OCI-LY7 (cell line): ENCODE measurements at regions not wholly inside any gene's neighbourhood (a gene's known extent, or its start where the extent isn't known, plus 50 kb on each side); places are given as distances from the start of the nearest gene placed in this dataset.

ENCODE experiments used
- BruUV-seq: library from RNA; stranded (reverse); fragments of 400-500 nt; replicated peaks from 2 replicates; lab custom pipeline; 2021; lab: Mats Ljungman, UMichigan
- CTCF ChIA-PET: fragments of 300-600 bp; sonication (Branson Sonifier 250); formaldehyde crosslinking; loops from one replicate; lab custom pipeline; 2022; ENCODE audit warnings: antibody characterized with exemption; ENCODE audit not compliant: unreplicated experiment; lab: Charles Lee
- POLR2A ChIA-PET: fragments of 300-600 bp; sonication (Branson Sonifier 250); formaldehyde crosslinking; loops from one replicate; lab custom pipeline; 2022; ENCODE audit warnings: antibody characterized with exemption; lab: Charles Lee
- DNase-seq: peaks from one replicate; pipeline ENCODE4 v3.0.0-alpha.2; 2015; ENCODE audit warnings: low spot score
- H2AFZ ChIP-seq: fragments of 200-600 bp; sonication (generic), shearing (Covaris generic); 2 replicates; pipeline ENCODE4 v1.6.1; 2014; ENCODE audit warnings: mild to moderate bottlenecking, antibody characterized with exemption, low read length, moderate library complexity
- H3K27ac ChIP-seq: fragments of 200-600 bp; sonication (generic); 2 replicates; pipeline ENCODE4 v1.5.1; 2014; ENCODE audit warnings: mixed run types, low read depth, mild to moderate bottlenecking, moderate library complexity, low read length, inconsistent platforms; ENCODE audit not compliant: poor library complexity, severe bottlenecking
- H3K36me3 ChIP-seq: fragments of 200-600 bp; sonication (generic); 2 replicates; pipeline ENCODE4 v1.6.1; 2014; ENCODE audit warnings: mild to moderate bottlenecking, antibody characterized with exemption, low read length, moderate library complexity, mixed read lengths; ENCODE audit not compliant: insufficient read depth
- H3K4me1 ChIP-seq: fragments of 200-600 bp; sonication (generic); 2 replicates; pipeline ENCODE4 v1.5.1; 2014; ENCODE audit warnings: mild to moderate bottlenecking, low read length; ENCODE audit not compliant: insufficient read depth, poor library complexity, severe bottlenecking
- H3K4me2 ChIP-seq: fragments of 200-600 bp; sonication (generic); 2 replicates; pipeline ENCODE4 v1.6.1; 2014; ENCODE audit warnings: mild to moderate bottlenecking, low read length
- H3K4me3 ChIP-seq: fragments of 200-600 bp; sonication (generic); 2 replicates; pipeline ENCODE4 v1.5.1; 2014; ENCODE audit warnings: mild to moderate bottlenecking, low read depth, low read length; ENCODE audit not compliant: poor library complexity, severe bottlenecking
- H3K79me2 ChIP-seq: fragments of 200-600 bp; sonication (generic); 2 replicates; pipeline ENCODE4 v1.6.1; 2016; ENCODE audit warnings: low read depth, mild to moderate bottlenecking, low read length, moderate library complexity, mixed read lengths; ENCODE audit not compliant: insufficient read depth
- H3K9me2 ChIP-seq: fragments of 200-600 bp; sonication (generic); 2 replicates; pipeline ENCODE4 v1.6.1; 2016; ENCODE audit warnings: mild to moderate bottlenecking, low read length, mixed read lengths; ENCODE audit not compliant: insufficient read depth
- H3K9me3 ChIP-seq: fragments of 200-600 bp; sonication (generic); 2 replicates; pipeline ENCODE4 v1.6.1; 2014; ENCODE audit warnings: mild to moderate bottlenecking, mixed run types, low read length, mixed read lengths
- H4K20me1 ChIP-seq: fragments of 200-600 bp; sonication (generic); 2 replicates; pipeline ENCODE4 v1.6.1; 2014; ENCODE audit warnings: mild to moderate bottlenecking, antibody characterized with exemption, low read length, moderate library complexity, mixed read lengths; ENCODE audit not compliant: insufficient read depth
- CTCF ChIP-seq: fragments of 200-600 bp; sonication (generic); conservative IDR thresholded peaks from 2 replicates; pipeline ENCODE4 v1.5.1; 2014; ENCODE audit warnings: mild to moderate bottlenecking, antibody characterized with exemption, low read length, moderate library complexity, mixed read lengths
- EZH2phosphoT487 ChIP-seq: fragments of 200-600 bp; sonication (generic); IDR thresholded peaks from 2 replicates; pipeline ENCODE4 v1.6.1; 2018; ENCODE audit warnings: low read depth, borderline replicate concordance, mild to moderate bottlenecking, mixed run types, antibody characterized with exemption, low read length, moderate library complexity, mixed read lengths
- intact Hi-C: fragments of 100-400 bp; cut with micrococcal nuclease; formaldehyde crosslinking; loops from one replicate; pipeline ENCODE4 v1.10.0; 2022; ENCODE audit not compliant: unreplicated experiment

DNA sequence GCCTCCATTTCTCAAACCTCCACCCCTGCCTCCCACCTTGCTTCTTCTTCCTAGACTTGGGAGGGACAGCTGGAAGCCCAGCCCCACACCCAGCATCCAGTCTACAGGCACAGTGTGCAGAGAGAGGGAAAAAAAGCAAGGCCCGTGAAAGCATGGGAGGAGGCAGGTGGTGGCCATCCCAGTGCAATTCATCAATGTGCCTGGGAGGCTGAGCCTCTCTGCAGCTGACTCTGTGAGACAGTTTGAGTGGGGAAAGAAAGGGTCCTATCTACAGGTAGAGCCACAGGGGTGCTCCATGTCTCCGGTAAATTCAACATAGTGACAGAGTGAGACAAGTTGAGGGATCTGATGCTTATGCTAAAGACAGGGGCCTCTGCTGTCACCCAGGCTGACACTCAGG lies 340.6 kb downstream of the DYSF start:
- H2AFZ ChIP-seq, result no peak overlapping the region
- no peaks in the 10 kb centered on the region for H3K9me3 ChIP-seq
- H3K4me2 ChIP-seq, result no peak overlapping the region
- H3K36me3 ChIP-seq, result no peaks in the 10 kb centered on the region
- no peaks in the 10 kb centered on the region for H3K4me1 ChIP-seq
- H3K27ac ChIP-seq, result no peak overlapping the region
- no peaks in the 10 kb centered on the region for H4K20me1 ChIP-seq
- no peak for DNase-seq
- intact Hi-C loops, result no loop called here
- H3K79me2 ChIP-seq, result no peaks in the 10 kb centered on the region
- H3K4me3 ChIP-seq, result no peak overlapping the region
- ChIA-PET POLR2A (no interaction called here), CTCF (no interaction called here)
- no TSS peak for BruUV-seq
- no peaks in the 10 kb centered on the region for H3K9me2 ChIP-seq
- no peak for TF ChIP-seq EZH2phosphoT487
- TF ChIP-seq CTCF, result no peak

GRCh38 chr2:71792926-71793761 lies 339.8 kb downstream of the DYSF start:
- no peaks in the 10 kb centered on the region for H3K9me2 ChIP-seq
- TF ChIP-seq CTCF (no peak), EZH2phosphoT487 (no peak)
- DNase-seq, result no peak
- ChIA-PET POLR2A (no interaction called here), CTCF (no interaction called here)
- no peak overlapping the region for H3K27ac ChIP-seq
- no peaks in the 10 kb centered on the region for H3K36me3 ChIP-seq
- H3K4me3 ChIP-seq, result no peak overlapping the region
- no peak overlapping the region for H3K4me2 ChIP-seq
- no peaks in the 10 kb centered on the region for H3K79me2 ChIP-seq
- H3K9me3 ChIP-seq, result no peaks in the 10 kb centered on the region
- no peaks in the 10 kb centered on the region for H4K20me1 ChIP-seq
- no peaks in the 10 kb centered on the region for H3K4me1 ChIP-seq
- intact Hi-C loops, result no loop called here
- BruUV-seq, result no TSS peak
- H2AFZ ChIP-seq, result no peak overlapping the region

DNA sequence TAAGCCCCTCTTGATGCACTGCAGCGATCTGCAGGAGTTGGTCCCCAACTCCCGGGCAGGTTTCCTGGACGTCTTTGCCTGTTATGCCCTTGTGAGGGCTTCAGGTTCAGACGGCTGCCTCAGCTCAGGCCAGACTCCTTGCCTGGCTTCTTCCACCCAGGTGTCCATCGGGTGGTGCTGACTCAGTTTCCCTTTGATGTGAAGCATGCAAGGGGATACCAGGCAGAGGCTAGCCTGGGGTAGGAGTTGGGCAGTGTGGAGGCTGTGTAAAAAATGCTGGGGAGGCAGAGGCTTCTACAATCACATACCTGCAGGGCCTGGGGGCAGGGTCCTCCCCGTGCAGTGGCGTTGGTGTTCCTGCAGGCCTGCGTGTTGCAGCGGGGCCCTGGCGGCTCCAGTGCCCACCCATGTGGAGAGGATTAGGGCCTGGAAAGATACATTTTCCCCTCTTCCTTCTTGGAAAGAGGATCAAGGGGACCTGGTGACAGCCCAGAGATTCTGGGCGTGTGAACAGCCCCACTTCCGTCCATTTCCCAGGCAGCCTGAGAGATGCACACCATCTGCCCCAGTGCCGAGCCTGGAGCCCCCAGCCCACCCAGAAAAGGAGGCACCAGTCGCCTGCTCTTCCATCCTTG lies 338.3 kb downstream of the DYSF start:
- no peak for TF ChIP-seq CTCF
- TF ChIP-seq EZH2phosphoT487, result no peak
- H3K4me3 ChIP-seq, result no peak overlapping the region
- no TSS peak for BruUV-seq
- no peak overlapping the region for H3K4me2 ChIP-seq
- no peak overlapping the region for H2AFZ ChIP-seq
- intact Hi-C loops, result no loop called here
- no peak for DNase-seq
- ChIA-PET CTCF (no interaction called here), POLR2A (no interaction called here)
- H3K27ac ChIP-seq, result no peak overlapping the region
- no peaks in the 10 kb centered on the region for H3K36me3 ChIP-seq
- no peaks in the 10 kb centered on the region for H4K20me1 ChIP-seq
- H3K4me1 ChIP-seq, result no peaks in the 10 kb centered on the region
- no peaks in the 10 kb centered on the region for H3K79me2 ChIP-seq
- H3K9me3 ChIP-seq, result no peaks in the 10 kb centered on the region
- H3K9me2 ChIP-seq, result no peaks in the 10 kb centered on the region
